ENCODE measurements at regions not wholly inside any gene's neighbourhood (a gene's known extent, or its start where the extent isn't known, plus 50 kb on each side); places are given as distances from the start of the nearest gene placed in this dataset.

DNA sequence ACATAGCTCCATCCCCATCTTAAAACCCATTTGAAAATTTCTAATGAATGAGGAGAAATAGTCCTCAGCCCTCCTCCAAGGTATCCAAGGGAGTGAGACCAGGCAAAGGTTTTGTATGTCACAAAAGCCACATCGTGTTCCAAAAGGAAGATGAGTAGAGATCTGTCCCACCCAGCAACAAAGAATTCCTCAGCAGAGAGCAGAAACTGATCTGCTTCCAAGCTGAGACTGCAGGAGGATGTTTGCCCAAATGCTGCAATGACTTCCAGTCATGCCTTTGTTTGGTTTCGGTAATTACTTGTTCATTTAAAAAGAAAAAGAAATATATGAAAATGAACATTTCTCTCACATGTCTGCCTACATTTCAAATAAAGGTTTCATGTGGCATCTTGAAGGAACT, 186.9 kb downstream of the SETD4 start:
- no peaks in the 10 kb centered on the region for H3K36me3 ChIP-seq (ENCODE audit: control insufficient read depth in 5 of 5, insufficient read depth in 5 of 5, low read length in 5 of 5)
- peaks cover 0 to 5% (median 0%) of the 10 kb centered on the region in 5 donors for H3K27me3 ChIP-seq (ENCODE audit: control insufficient read depth in 5 of 5, insufficient read depth in 4 of 5, low read length in 5 of 5)
- no peak overlapping the region for H3K9ac ChIP-seq (ENCODE audit: low read length in 5 of 5)
- H3K9me3 ChIP-seq (ENCODE audit: control insufficient read depth in 5 of 5, low read length in 5 of 5), result peaks cover 2 to 11% (median 7%) of the 10 kb centered on the region in 5 donors
- H3K27ac ChIP-seq (ENCODE audit: low read depth, low read length), result no peak overlapping the region
- H3K4me1 ChIP-seq (ENCODE audit: control insufficient read depth in 5 of 5, insufficient read depth in 5 of 5, low read length in 5 of 5), result no peaks in the 10 kb centered on the region
- H3K4me3 ChIP-seq (ENCODE audit: low read depth in 1 of 5, low read length in 5 of 5), result no peak overlapping the region

DNA sequence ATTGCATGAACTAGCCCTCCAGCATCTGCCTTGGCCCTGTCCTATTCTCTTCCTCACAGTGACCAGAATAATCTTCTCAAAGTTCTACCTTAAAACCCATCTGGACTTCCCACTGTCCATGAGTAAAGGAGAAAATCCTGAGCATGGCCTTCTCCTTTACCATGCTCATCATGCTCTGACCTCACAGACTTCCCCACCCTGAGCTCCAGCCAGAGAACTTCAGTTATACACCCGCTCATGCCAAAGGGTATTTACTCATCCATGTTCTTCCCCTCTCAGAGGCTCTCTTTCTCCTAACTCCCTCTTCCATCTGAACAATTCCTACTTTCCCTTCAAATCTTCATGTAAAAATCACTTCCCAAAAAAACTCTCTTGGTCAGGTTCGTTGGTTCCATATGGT, 188.4 kb downstream of the SETD4 start:
- H3K9ac ChIP-seq (ENCODE audit: low read length in 5 of 5), result no peak overlapping the region
- H3K9me3 ChIP-seq (ENCODE audit: control insufficient read depth in 5 of 5, low read length in 5 of 5), result peaks cover 2 to 12% (median 7%) of the 10 kb centered on the region in 5 donors

DNA sequence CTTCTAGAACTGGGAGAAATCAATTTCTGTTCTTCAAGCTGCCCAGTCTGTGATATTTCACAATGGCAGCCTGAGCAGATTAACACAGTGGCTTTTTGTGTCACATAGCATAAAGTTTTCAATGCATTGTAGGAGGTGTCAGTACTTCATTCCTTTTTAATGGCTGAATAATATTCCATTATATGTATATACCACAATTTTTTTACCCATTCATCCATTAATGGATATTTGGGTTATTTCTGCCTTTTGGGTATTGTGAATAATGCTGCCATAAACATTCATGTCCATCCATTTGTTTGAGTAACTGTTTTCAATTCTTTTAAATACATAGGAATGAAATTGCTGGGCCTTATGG, 191.5 kb downstream of the SETD4 start:
- Histone ChIP-seq H3K9ac (ENCODE audit: low read length in 5 of 5) (no peak overlapping the region), H3K4me1 (ENCODE audit: control insufficient read depth in 5 of 5, insufficient read depth in 5 of 5, low read length in 5 of 5) (no peaks in the 10 kb centered on the region), H3K36me3 (ENCODE audit: control insufficient read depth in 5 of 5, insufficient read depth in 5 of 5, low read length in 5 of 5) (no peaks in the 10 kb centered on the region), H3K27ac (ENCODE audit: low read depth, low read length) (no peak overlapping the region), H3K4me3 (ENCODE audit: low read depth in 1 of 5, low read length in 5 of 5) (no peak overlapping the region), H3K9me3 (ENCODE audit: control insufficient read depth in 5 of 5, low read length in 5 of 5) (peaks cover 0 to 8% (median 2%) of the 10 kb centered on the region in 5 donors), H3K27me3 (ENCODE audit: control insufficient read depth in 5 of 5, insufficient read depth in 4 of 5, low read length in 5 of 5) (no peaks in the 10 kb centered on the region)

More for the DNA sequence above, 188.4 kb downstream of the SETD4 start:
- Histone ChIP-seq H3K36me3 (ENCODE audit: control insufficient read depth in 5 of 5, insufficient read depth in 5 of 5, low read length in 5 of 5) (no peaks in the 10 kb centered on the region), H3K27ac (ENCODE audit: low read depth, low read length) (no peak overlapping the region), H3K27me3 (ENCODE audit: control insufficient read depth in 5 of 5, insufficient read depth in 4 of 5, low read length in 5 of 5) (peaks cover 0 to 5% (median 0%) of the 10 kb centered on the region in 5 donors), H3K4me1 (ENCODE audit: control insufficient read depth in 5 of 5, insufficient read depth in 5 of 5, low read length in 5 of 5) (no peaks in the 10 kb centered on the region), H3K4me3 (ENCODE audit: low read depth in 1 of 5, low read length in 5 of 5) (no peak overlapping the region)

DNA sequence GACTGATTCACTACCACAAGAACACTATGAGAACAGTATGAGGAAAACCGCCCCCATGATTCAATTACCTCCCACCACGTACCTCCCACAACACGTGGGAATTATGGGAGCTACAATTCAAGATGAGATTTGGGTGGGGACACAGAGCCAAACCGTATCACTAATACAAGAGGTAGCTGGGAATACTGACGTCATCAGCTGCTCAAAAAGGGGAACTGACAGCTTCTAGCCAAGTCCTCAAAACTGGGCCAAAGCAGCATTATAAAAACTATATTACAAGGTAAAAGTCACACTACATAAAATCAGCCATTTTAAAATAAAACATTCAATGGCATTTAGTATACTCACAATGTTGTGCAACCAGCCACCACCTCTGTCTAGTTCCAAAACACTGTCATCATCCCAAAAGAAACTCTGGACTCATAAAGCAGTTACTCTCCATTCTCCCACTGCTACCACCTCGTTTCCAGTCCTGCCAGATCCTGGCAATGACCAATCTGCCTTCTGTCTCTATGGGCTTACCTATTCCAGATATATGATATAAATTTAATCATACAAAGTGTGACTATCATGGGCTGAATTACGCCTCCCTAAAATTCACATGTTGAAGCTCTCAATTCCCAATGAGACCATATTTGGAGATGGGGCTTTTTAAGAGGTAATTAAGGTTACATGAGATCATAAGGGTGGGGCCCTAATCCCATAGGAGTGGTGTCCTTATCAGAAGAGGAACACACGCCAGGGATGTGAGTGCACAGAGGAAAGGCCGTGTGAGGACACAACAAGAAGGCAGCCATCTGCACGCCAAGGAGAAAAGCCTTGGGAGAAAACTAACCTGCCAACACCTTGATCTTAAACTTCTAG, 192.1 kb downstream of the SETD4 start:
- Histone ChIP-seq H3K36me3 (ENCODE audit: control insufficient read depth in 5 of 5, insufficient read depth in 5 of 5, low read length in 5 of 5) (no peaks in the 10 kb centered on the region), H3K9me3 (ENCODE audit: control insufficient read depth in 5 of 5, low read length in 5 of 5) (peaks cover 0 to 8% (median 2%) of the 10 kb centered on the region in 5 donors), H3K4me3 (ENCODE audit: low read depth in 1 of 5, low read length in 5 of 5) (no peak overlapping the region), H3K27me3 (ENCODE audit: control insufficient read depth in 5 of 5, insufficient read depth in 4 of 5, low read length in 5 of 5) (no peaks in the 10 kb centered on the region), H3K4me1 (ENCODE audit: control insufficient read depth in 5 of 5, insufficient read depth in 5 of 5, low read length in 5 of 5) (no peaks in the 10 kb centered on the region), H3K27ac (ENCODE audit: low read depth, low read length) (no peak overlapping the region), H3K9ac (ENCODE audit: low read length in 5 of 5) (no peak overlapping the region)

DNA sequence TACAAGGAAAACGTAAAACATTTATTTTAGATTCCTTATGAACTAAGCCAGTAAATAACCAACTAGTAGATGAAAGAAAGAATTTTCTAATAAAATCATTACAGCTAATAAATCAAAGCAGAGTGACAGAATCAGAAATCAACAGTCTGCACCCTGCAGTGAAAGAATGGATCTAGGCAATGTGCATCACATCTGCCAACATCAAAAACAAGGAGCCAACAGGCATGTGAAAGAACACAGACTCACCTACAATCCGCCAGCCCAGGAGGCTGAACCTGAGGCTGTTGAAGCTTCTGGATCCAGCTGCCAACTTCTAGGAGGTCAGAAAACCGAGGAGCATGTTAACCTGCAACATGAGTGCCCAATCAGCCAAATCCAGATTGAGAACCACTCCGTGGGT, 196.3 kb downstream of the SETD4 start:
- no peaks in the 10 kb centered on the region for H3K27me3 ChIP-seq (ENCODE audit: control insufficient read depth in 5 of 5, insufficient read depth in 4 of 5, low read length in 5 of 5)
- no peak overlapping the region for H3K4me3 ChIP-seq (ENCODE audit: low read depth in 1 of 5, low read length in 5 of 5)
- H3K27ac ChIP-seq (ENCODE audit: low read depth, low read length), result no peak overlapping the region
- H3K9ac ChIP-seq (ENCODE audit: low read length in 5 of 5), result no peak overlapping the region
- peaks cover 0 to 8% (median 2%) of the 10 kb centered on the region in 5 donors for H3K9me3 ChIP-seq (ENCODE audit: control insufficient read depth in 5 of 5, low read length in 5 of 5)
- no peaks in the 10 kb centered on the region for H3K36me3 ChIP-seq (ENCODE audit: control insufficient read depth in 5 of 5, insufficient read depth in 5 of 5, low read length in 5 of 5)
- peaks cover 0 to 8% (median 6%) of the 10 kb centered on the region in 5 donors for H3K4me1 ChIP-seq (ENCODE audit: control insufficient read depth in 5 of 5, insufficient read depth in 5 of 5, low read length in 5 of 5)

DNA sequence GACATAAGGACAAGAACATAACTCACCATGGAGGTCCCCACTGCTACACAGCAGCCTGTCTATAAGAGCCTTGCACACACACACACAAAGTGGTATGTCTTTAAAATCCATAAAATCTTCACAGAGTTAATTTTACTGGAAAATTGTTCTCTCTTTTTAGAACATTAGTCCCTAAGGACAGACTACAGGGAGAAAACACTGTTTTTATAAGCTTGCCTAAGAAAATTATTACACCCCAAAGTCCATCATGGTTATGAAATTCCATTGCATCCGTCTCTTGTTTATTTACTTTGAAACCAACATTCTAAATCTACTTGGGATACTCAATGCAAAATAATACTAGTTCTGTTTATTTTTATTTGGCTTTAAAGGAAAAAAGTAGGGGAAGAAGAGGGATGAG, 197.4 kb downstream of the SETD4 start:
- Histone ChIP-seq H3K9ac (ENCODE audit: low read length in 5 of 5) (no peak overlapping the region), H3K27me3 (ENCODE audit: control insufficient read depth in 5 of 5, insufficient read depth in 4 of 5, low read length in 5 of 5) (no peaks in the 10 kb centered on the region), H3K4me1 (ENCODE audit: control insufficient read depth in 5 of 5, insufficient read depth in 5 of 5, low read length in 5 of 5) (peaks cover 0 to 8% (median 6%) of the 10 kb centered on the region in 5 donors), H3K9me3 (ENCODE audit: control insufficient read depth in 5 of 5, low read length in 5 of 5) (no peaks in the 10 kb centered on the region), H3K27ac (ENCODE audit: low read depth, low read length) (no peak overlapping the region), H3K4me3 (ENCODE audit: low read depth in 1 of 5, low read length in 5 of 5) (no peak overlapping the region), H3K36me3 (ENCODE audit: control insufficient read depth in 5 of 5, insufficient read depth in 5 of 5, low read length in 5 of 5) (no peaks in the 10 kb centered on the region)

DNA sequence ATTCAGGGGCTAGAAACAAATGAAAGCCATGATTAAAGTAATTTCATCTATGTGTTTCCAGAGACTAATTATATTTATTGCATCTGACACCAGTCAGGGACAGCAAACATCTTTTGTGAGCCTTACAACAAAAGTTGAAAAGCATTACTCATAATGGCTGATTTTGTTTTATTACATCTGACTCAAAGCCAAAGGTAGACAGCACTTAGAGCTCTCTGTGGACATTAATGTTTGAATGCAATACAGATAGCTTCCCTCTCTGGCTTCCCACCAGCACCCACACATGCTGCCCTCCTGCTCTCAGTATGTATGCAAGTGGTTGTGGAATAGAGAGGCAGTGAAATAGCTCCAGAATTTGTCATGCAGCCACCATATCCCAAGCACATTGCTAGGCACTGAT, 198.7 kb downstream of the SETD4 start:
- Histone ChIP-seq H3K4me3 (ENCODE audit: low read depth in 1 of 5, low read length in 5 of 5) (no peak overlapping the region), H3K36me3 (ENCODE audit: control insufficient read depth in 5 of 5, insufficient read depth in 5 of 5, low read length in 5 of 5) (no peaks in the 10 kb centered on the region), H3K27ac (ENCODE audit: low read depth, low read length) (no peak overlapping the region), H3K4me1 (ENCODE audit: control insufficient read depth in 5 of 5, insufficient read depth in 5 of 5, low read length in 5 of 5) (peaks cover 0 to 8% (median 6%) of the 10 kb centered on the region in 5 donors), H3K9ac (ENCODE audit: low read length in 5 of 5) (no peak overlapping the region), H3K27me3 (ENCODE audit: control insufficient read depth in 5 of 5, insufficient read depth in 4 of 5, low read length in 5 of 5) (no peaks in the 10 kb centered on the region), H3K9me3 (ENCODE audit: control insufficient read depth in 5 of 5, low read length in 5 of 5) (no peaks in the 10 kb centered on the region)

DNA sequence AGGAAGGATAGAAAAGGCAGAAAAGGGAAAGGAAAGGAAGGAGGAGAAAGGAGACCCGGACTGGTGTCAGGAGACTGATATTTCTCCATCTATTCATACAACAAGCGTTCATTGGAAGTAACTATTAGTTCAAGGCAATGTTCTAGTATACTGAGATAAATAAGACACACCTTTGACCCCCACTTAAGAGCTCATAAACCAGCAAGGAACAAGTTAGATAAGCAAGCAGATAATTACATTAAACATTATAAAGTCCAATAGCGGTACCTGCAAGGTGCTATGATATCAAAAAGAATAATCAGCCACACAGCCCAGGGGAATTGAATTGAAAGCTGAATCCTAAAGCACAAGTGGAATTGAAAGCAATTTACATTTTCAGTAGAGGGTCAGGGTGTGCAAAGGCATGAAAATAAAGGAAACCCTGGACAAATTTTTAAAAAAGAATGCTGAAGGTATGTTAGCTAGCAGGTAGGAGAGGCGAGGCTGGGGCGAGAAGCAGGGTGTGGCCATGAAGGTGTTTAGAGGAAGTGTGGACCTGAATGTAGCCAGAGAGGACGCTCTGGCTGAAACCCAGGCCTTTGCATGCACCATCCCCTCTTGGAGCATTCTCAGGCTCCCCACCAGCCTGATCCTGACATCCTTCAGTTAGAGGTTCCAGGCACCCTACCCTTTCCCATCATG, 200.0 kb downstream of the SETD4 start:
- no peak overlapping the region for H3K4me3 ChIP-seq (ENCODE audit: low read depth in 1 of 5, low read length in 5 of 5)
- H3K4me1 ChIP-seq (ENCODE audit: control insufficient read depth in 5 of 5, insufficient read depth in 5 of 5, low read length in 5 of 5), result peaks cover 0 to 8% (median 6%) of the 10 kb centered on the region in 5 donors
- H3K27me3 ChIP-seq (ENCODE audit: control insufficient read depth in 5 of 5, insufficient read depth in 4 of 5, low read length in 5 of 5), result no peaks in the 10 kb centered on the region
- H3K36me3 ChIP-seq (ENCODE audit: control insufficient read depth in 5 of 5, insufficient read depth in 5 of 5, low read length in 5 of 5), result no peaks in the 10 kb centered on the region
- H3K27ac ChIP-seq (ENCODE audit: low read depth, low read length), result no peak overlapping the region
- H3K9me3 ChIP-seq (ENCODE audit: control insufficient read depth in 5 of 5, low read length in 5 of 5), result no peaks in the 10 kb centered on the region
- no peak overlapping the region for H3K9ac ChIP-seq (ENCODE audit: low read length in 5 of 5)

DNA sequence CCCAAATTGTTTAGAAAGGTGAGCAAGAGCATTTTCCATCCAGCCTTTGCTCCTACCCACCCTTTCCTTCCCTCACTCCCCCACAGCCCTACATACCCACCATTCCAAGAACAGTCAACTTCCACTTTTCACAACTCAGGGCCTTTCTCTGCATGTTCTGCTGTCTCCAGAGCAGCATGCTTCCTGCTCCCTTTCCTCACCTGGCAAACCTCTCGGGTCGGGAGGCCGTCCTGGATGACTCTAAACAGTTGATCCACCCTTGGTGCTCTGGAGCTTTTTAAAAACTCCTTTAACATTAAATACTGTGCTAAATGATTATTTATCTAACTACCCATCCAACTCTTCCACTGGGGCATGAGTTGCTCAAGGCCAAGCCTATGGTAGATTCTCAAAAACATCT, 200.6 kb downstream of the SETD4 start:
- H3K9me3 ChIP-seq (ENCODE audit: control insufficient read depth in 5 of 5, low read length in 5 of 5), result no peaks in the 10 kb centered on the region
- peaks cover 0 to 8% (median 6%) of the 10 kb centered on the region in 5 donors for H3K4me1 ChIP-seq (ENCODE audit: control insufficient read depth in 5 of 5, insufficient read depth in 5 of 5, low read length in 5 of 5)
- no peak overlapping the region for H3K4me3 ChIP-seq (ENCODE audit: low read depth in 1 of 5, low read length in 5 of 5)
- H3K36me3 ChIP-seq (ENCODE audit: control insufficient read depth in 5 of 5, insufficient read depth in 5 of 5, low read length in 5 of 5), result no peaks in the 10 kb centered on the region
- H3K9ac ChIP-seq (ENCODE audit: low read length in 5 of 5), result no peak overlapping the region
- peaks cover 0 to 3% (median 0%) of the 10 kb centered on the region in 5 donors for H3K27me3 ChIP-seq (ENCODE audit: control insufficient read depth in 5 of 5, insufficient read depth in 4 of 5, low read length in 5 of 5)
- H3K27ac ChIP-seq (ENCODE audit: low read depth, low read length), result no peak overlapping the region

DNA sequence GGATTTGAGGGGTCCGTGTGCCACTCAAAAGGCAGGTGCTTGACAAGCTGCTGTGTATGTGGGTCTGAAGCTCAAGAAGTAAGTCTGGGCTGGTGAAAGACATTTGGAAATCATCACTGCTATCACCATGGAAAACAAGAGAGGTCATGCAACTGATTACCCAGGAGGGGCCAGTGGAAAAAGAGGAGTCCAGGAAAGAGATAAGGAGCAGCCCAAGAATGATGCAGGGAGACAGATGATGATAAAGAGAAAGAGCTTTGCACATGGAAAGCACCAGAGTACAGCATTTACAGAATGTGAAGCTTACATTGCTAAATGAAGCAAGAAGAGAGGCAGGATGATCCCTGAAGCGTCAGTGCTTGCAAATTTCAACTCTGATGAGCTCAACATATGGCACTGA, 203.2 kb downstream of the SETD4 start:
- Histone ChIP-seq H3K27ac (ENCODE audit: low read depth, low read length) (no peak overlapping the region), H3K4me1 (ENCODE audit: control insufficient read depth in 5 of 5, insufficient read depth in 5 of 5, low read length in 5 of 5) (peaks cover 0 to 16% (median 8%) of the 10 kb centered on the region in 5 donors), H3K27me3 (ENCODE audit: control insufficient read depth in 5 of 5, insufficient read depth in 4 of 5, low read length in 5 of 5) (peaks cover 0 to 3% (median 3%) of the 10 kb centered on the region in 5 donors), H3K4me3 (ENCODE audit: low read depth in 1 of 5, low read length in 5 of 5) (no peak overlapping the region), H3K9me3 (ENCODE audit: control insufficient read depth in 5 of 5, low read length in 5 of 5) (no peaks in the 10 kb centered on the region), H3K9ac (ENCODE audit: low read length in 5 of 5) (no peak overlapping the region), H3K36me3 (ENCODE audit: control insufficient read depth in 5 of 5, insufficient read depth in 5 of 5, low read length in 5 of 5) (no peaks in the 10 kb centered on the region)

Data from subcutaneous abdominal adipose tissue (tissue), 5 donors.